Ovary (tissue), 7 donors: ENCODE measurements at regions not wholly inside any gene's neighbourhood (a gene's known extent, or its start where the extent isn't known, plus 50 kb on each side); places are given as distances from the start of the nearest gene placed in this dataset.

Source experiments
- DNase-seq, 5 donors: peaks; one replicate each; pipeline ENCODE4 v3.0.0-alpha.2; 2019 to 2020
- H3K27ac ChIP-seq, 2 donors: fragments of 200-600 bp; one replicate each; pipeline versions ENCODE4 v1.5.1 to v1.8.0; 2019 to 2022
- H3K27me3 ChIP-seq: fragments of 200-600 bp; one replicate; pipeline ENCODE4 v1.8.0; 2022
- H3K36me3 ChIP-seq: fragments of 200-600 bp; sonication (generic); one replicate; pipeline ENCODE4 v1.5.1; 2019
- H3K4me1 ChIP-seq: one replicate; pipeline ENCODE4 v1.8.1; 2013; ENCODE audit warnings: mild to moderate bottlenecking, moderate library complexity; ENCODE audit not compliant: insufficient read depth
- H3K4me3 ChIP-seq: fragments of 200-600 bp; sonication (generic); one replicate; pipeline ENCODE4 v1.5.1; 2017
- H3K9me3 ChIP-seq, 2 donors: fragments of 200-600 bp in 1 of 2; sonication (generic) in 1 of 2; one replicate each; pipeline versions ENCODE4 v1.5.1 to v1.8.1; 2013 to 2019; ENCODE audit warnings: mild to moderate bottlenecking in 1 of 2, moderate library complexity in 1 of 2
- CTCF ChIP-seq, 3 donors: fragments of 450-650 bp in 2 of 3; fragments of 200-600 bp in 1 of 3; IDR thresholded peaks; one replicate each; pipeline versions ENCODE4 v1.5.1 to v1.8.0; 2016 to 2022; ENCODE audit warnings: antibody characterized with exemption in 3 of 3, mild to moderate bottlenecking in 1 of 3
- EP300 ChIP-seq: sonication (generic); formaldehyde crosslinking; IDR thresholded peaks from one replicate; pipeline ENCODE4 v1.6.1; 2017; ENCODE audit warnings: antibody characterized with exemption
- POLR2A ChIP-seq: fragments of 450-650 bp; IDR thresholded peaks from one replicate; pipeline ENCODE4 v1.6.1; 2017; ENCODE audit warnings: antibody characterized with exemption, mild to moderate bottlenecking, moderate library complexity
- WGBS, 3 donors: extraction: QIAGEN DNeasy Blood & Tissue Kit in 1 of 3; methylation state at CpG; one replicate each; pipeline versions ENCODE4 v1.1.5 to v1.1.7; 2013 to 2017; 5-methylcytosine and 5-hydroxymethylcytosine counted together
- intact Hi-C, 4 donors: fragments of 100-400 bp; cut with DNase I; formaldehyde crosslinking; loops; one replicate each; pipeline versions ENCODE4 v1.11.0 to v1.15.1; 2022 to 2023
- donor health status: DM: no; HTN: no; CAD: no; lungs with moderate emphysema.
- donor health status: DM: no; HTN: no; CAD: no.
- donor health status: Bipolar disorder and iron deficiency.
- donor health status: DM: no; HTN: no; CAD: no.
- donor health status: DM: yes; HTN: yes; CAD: no.

GRCh38 chr6:98530732-98531131, 303.6 kb upstream of the POU3F2 start:
- Histone ChIP-seq H3K27me3 (no peaks in the 10 kb centered on the region), H3K27ac (no peak overlapping the region), H3K36me3 (no peaks in the 10 kb centered on the region), H3K4me3 (no peak overlapping the region), H3K9me3 (no peaks in the 10 kb centered on the region), H3K4me1 (no peaks in the 10 kb centered on the region)
- no peak for TF ChIP-seq EP300
- no peak for TF ChIP-seq CTCF (IDR thresholded peaks at IDR 0.05)
- TF ChIP-seq POLR2A: no peak
- intact Hi-C loops: no loop called here
- no peak for DNase-seq
- WGBS, 3 donors: 70 to 83% (median 76%) methylated on average over 5 of the region's 5 CpGs

- Histone ChIP-seq H3K27ac (no peak overlapping the region), H3K36me3 (no peaks in the 10 kb centered on the region), H3K27me3 (no peaks in the 10 kb centered on the region), H3K4me1 (no peaks in the 10 kb centered on the region), H3K4me3 (no peak overlapping the region), H3K9me3 (no peaks in the 10 kb centered on the region)
- no peak for DNase-seq
- WGBS, 3 donors: 87 to 95% (median 90%) methylated on average over 6 of the region's 6 CpGs
- intact Hi-C loops: no loop called here
- TF ChIP-seq CTCF (IDR thresholded peaks at IDR 0.05) (no peak), POLR2A (no peak), EP300 (no peak)
Measured at GRCh38 chr6:98532004-98532403, 302.4 kb upstream of the POU3F2 start.

GRCh38 chr6:98539741-98540140, 294.6 kb upstream of the POU3F2 start:
- 76 to 97% (median 89%) methylated on average over 2 of the region's 2 CpGs for WGBS, 3 donors
- intact Hi-C loops: no loop called here
- Histone ChIP-seq H3K27me3 (no peaks in the 10 kb centered on the region), H3K27ac (no peak overlapping the region), H3K4me3 (no peak overlapping the region), H3K9me3 (no peaks in the 10 kb centered on the region), H3K36me3 (no peaks in the 10 kb centered on the region), H3K4me1 (no peaks in the 10 kb centered on the region)
- TF ChIP-seq EP300: no peak
- no peak for DNase-seq

- no peaks in the 10 kb centered on the region for H3K9me3 ChIP-seq
- 57 to 69% (median 68%) methylated on average over 2 of the region's 2 CpGs for WGBS, 3 donors
Measured at GRCh38 chr6:98546376-98546775, 288.0 kb upstream of the POU3F2 start.

GRCh38 chr6:98547151-98547550, 287.2 kb upstream of the POU3F2 start:
- H3K9me3 ChIP-seq: no peaks in the 10 kb centered on the region
- no peaks in the 10 kb centered on the region for H3K27me3 ChIP-seq
- H3K27ac ChIP-seq: no peak overlapping the region
- no peaks in the 10 kb centered on the region for H3K36me3 ChIP-seq
- 57 to 67% (median 60%) methylated on average over 6 of the region's 6 CpGs for WGBS, 3 donors
- TF ChIP-seq EP300 (no peak), CTCF (IDR thresholded peaks at IDR 0.05) (no peak), POLR2A (no peak)
- intact Hi-C loops: no loop called here
- no peaks in the 10 kb centered on the region for H3K4me1 ChIP-seq
- H3K4me3 ChIP-seq: no peak overlapping the region
- no peak for DNase-seq

More at GRCh38 chr6:98546376-98546775, 288.0 kb upstream of the POU3F2 start:
- intact Hi-C loops: no loop called here
- H3K27ac ChIP-seq: no peak overlapping the region
- H3K4me3 ChIP-seq: no peak overlapping the region
- no peaks in the 10 kb centered on the region for H3K4me1 ChIP-seq
- TF ChIP-seq POLR2A (no peak), EP300 (no peak), CTCF (IDR thresholded peaks at IDR 0.05) (no peak)
- no peaks in the 10 kb centered on the region for H3K36me3 ChIP-seq
- no peaks in the 10 kb centered on the region for H3K27me3 ChIP-seq
- DNase-seq: no peak
